Breast epithelium (tissue), 4 donors: ENCODE measurements at regions not wholly inside any gene's neighbourhood (a gene's known extent, or its start where the extent isn't known, plus 50 kb on each side); places are given as distances from the start of the nearest gene placed in this dataset.
A peak's percentile ranks its signal among the peaks of the same experiment; 100 is the strongest.

Source experiments
- DNase-seq, 2 donors: peaks; one replicate each; pipeline ENCODE4 v3.0.0-alpha.2; 2019; ENCODE audit warnings: low spot score in 2 of 2
- H3K27ac ChIP-seq, 2 donors: fragments of 200-600 bp; sonication (generic) in 1 of 2; one replicate each; pipeline ENCODE4 v1.5.1; 2016 to 2019; ENCODE audit warnings: mild to moderate bottlenecking in 1 of 2
- H3K27me3 ChIP-seq, 2 donors: fragments of 200-600 bp; sonication (generic) in 1 of 2; one replicate each; pipeline versions ENCODE4 v1.5.1 to v1.6.0; 2017 to 2019; ENCODE audit warnings: control low read depth in 1 of 2, mild to moderate bottlenecking in 1 of 2
- H3K36me3 ChIP-seq: fragments of 200-600 bp; one replicate; pipeline ENCODE4 v1.5.1; 2019
- H3K4me1 ChIP-seq, 2 donors: fragments of 200-600 bp; sonication (generic); one replicate each; pipeline ENCODE4 v1.5.1; 2016 to 2019; ENCODE audit warnings: control low read depth in 1 of 2
- H3K4me3 ChIP-seq, 3 donors: fragments of 200-600 bp; sonication (generic); 1 replicate in 2 of 3; 2 replicates in 1 of 3; pipeline ENCODE4 v1.5.1; 2016 to 2019; ENCODE audit warnings: mild to moderate bottlenecking in 3 of 3, moderate library complexity in 2 of 3
- H3K9me3 ChIP-seq, 2 donors: fragments of 200-600 bp; sonication (generic) in 1 of 2; one replicate each; pipeline ENCODE4 v1.5.1; 2016 to 2019; ENCODE audit warnings: control low read depth in 1 of 2
- CTCF ChIP-seq, 3 donors: fragments of 450-650 bp; IDR thresholded peaks; one replicate each; pipeline ENCODE4 v1.5.1; 2016 to 2017; ENCODE audit warnings: antibody characterized with exemption in 3 of 3, mild to moderate bottlenecking in 3 of 3, moderate library complexity in 3 of 3
- POLR2A ChIP-seq: fragments of 450-650 bp; IDR thresholded peaks from one replicate; pipeline ENCODE4 v1.6.1; 2016; ENCODE audit warnings: antibody characterized with exemption, mild to moderate bottlenecking, moderate library complexity
- POLR2AphosphoS5 ChIP-seq, 3 donors: sonication (generic); formaldehyde crosslinking; IDR thresholded peaks; one replicate each; pipeline ENCODE4 v1.6.1; 2017; ENCODE audit warnings: antibody characterized with exemption in 3 of 3
- intact Hi-C: fragments of 100-400 bp; cut with DNase I; formaldehyde crosslinking; loops from one replicate; pipeline ENCODE4 v1.15.1; 2023; ENCODE audit warnings: low total_unique reads

DNA sequence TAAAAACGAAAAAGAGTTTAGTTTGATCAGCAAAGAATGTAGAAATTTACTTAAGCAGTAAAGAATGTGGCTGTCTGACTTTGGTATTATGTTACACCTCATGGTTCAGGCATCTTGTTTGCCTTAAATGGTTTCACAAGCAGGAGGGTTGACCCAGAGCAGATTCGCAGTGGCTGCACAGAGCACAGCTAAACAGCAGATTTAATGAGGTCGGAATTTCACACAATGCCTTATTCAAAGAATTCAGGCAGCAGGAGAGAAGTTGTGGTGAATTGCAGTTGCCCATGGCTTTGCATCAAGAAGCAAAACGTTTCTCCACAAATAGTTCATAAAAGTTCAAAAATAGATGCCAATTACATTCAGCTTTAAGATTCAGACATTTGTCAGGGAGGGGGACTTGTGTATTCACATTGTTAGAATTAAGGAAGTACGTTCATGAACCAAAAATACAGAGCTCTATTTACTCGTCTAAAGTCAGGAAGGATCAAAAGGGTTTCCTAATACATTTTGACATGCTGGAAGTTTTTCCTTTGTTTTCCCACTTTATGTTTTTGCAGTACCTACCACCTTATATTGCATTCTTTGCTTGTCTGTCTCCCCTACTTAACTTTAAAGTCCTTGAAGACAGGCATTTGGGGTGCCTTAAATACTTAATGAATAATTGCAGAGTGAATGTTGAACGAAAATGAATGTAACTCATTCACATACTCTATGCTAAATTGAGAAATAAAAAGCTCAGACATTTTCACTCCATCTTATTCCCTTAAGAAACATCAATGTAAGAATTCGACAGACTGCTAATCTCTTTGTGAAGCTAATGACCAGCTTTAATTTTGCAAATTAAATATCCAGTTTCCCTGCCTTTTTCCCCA lies 1163.6 kb upstream of the CITED2 start:
- DNase-seq: peak in 1 of 2 donors; percentile 70
- Histone ChIP-seq H3K27me3 (no peaks in the 10 kb centered on the region), H3K4me1 (no peaks in the 10 kb centered on the region), H3K27ac (peak overlapping the region; percentile 73 to 76), H3K36me3 (no peaks in the 10 kb centered on the region), H3K9me3 (peaks cover 0 to 8% of the 10 kb centered on the region in 2 donors), H3K4me3 (peak overlapping the region in 2 of 3 donors; percentile 2 to 43)
- TF ChIP-seq POLR2AphosphoS5 (IDR thresholded peaks at IDR 0.05) (no peak), CTCF (IDR thresholded peaks at IDR 0.05) (no peak)
- intact Hi-C loops: no loop called here

DNA sequence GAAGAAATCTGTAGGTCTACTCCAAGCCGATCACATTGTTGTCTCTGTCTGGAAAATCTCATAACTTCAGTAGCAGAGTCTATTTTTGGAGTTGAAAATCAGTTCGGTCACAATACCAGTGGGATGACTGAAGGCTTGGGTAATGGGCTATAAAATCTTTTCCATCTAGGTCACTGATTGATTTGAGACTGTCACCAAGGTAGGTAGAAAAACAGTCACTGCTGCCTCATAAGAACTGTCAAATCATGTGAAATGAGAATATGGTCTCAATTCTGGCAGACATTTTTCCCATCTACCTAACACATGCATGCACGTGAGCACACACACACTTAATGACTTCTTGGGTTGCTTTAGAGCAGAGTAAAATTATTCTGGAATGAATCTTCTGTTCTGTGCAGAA lies 1162.8 kb upstream of the CITED2 start:
- no peak for TF ChIP-seq POLR2AphosphoS5 (IDR thresholded peaks at IDR 0.05)
- TF ChIP-seq POLR2A: no peak
- no peak for TF ChIP-seq CTCF (IDR thresholded peaks at IDR 0.05)

DNA sequence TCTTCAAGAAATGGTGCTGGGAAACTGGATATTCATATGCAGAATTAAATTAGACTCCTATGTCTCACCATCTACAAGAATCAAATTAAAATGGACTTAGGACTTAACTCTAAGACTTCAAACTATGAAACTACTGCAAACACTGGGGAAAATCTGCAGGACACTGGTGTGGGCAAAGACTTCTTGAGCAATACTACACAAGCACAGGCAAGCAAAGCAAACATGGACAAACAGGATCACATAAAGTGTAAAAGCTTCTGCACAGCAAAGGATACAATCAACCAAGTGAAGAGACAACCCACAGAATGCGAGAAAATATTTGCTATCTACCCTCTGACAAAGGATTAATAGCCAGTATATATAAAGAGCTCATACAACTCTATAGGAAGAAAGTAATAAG lies 1161.1 kb upstream of the CITED2 start:
- no peaks in the 10 kb centered on the region for H3K36me3 ChIP-seq
- H3K9me3 ChIP-seq: peaks cover 0 to 8% of the 10 kb centered on the region in 2 donors
- H3K27ac ChIP-seq: no peak overlapping the region
- no peak for TF ChIP-seq POLR2A
- TF ChIP-seq POLR2AphosphoS5 (IDR thresholded peaks at IDR 0.05): no peak
- intact Hi-C loops: no loop called here
- no peaks in the 10 kb centered on the region for H3K27me3 ChIP-seq
- H3K4me1 ChIP-seq: no peaks in the 10 kb centered on the region
- H3K4me3 ChIP-seq: no peak overlapping the region
- DNase-seq: no peak

More for the DNA sequence above, 1162.8 kb upstream of the CITED2 start:
- no peaks in the 10 kb centered on the region for H3K27me3 ChIP-seq
- H3K27ac ChIP-seq: peak overlapping the region; percentile 73 to 76
- DNase-seq: no peak
- no peaks in the 10 kb centered on the region for H3K4me1 ChIP-seq
- no peak overlapping the region for H3K4me3 ChIP-seq
- no peaks in the 10 kb centered on the region for H3K36me3 ChIP-seq
- intact Hi-C loops: no loop called here
- peaks cover 0 to 8% of the 10 kb centered on the region in 2 donors for H3K9me3 ChIP-seq

GRCh38 chr6:140533526-140533925 lies 1159.1 kb upstream of the CITED2 start:
- no peak overlapping the region for H3K4me3 ChIP-seq
- no peak overlapping the region for H3K27ac ChIP-seq
- intact Hi-C loops: no loop called here
- no peaks in the 10 kb centered on the region for H3K36me3 ChIP-seq
- no peaks in the 10 kb centered on the region for H3K4me1 ChIP-seq
- H3K27me3 ChIP-seq: no peaks in the 10 kb centered on the region
- no peak for DNase-seq
- peaks cover 0 to 8% of the 10 kb centered on the region in 2 donors for H3K9me3 ChIP-seq
- no peak for TF ChIP-seq POLR2AphosphoS5 (IDR thresholded peaks at IDR 0.05)
- TF ChIP-seq CTCF (IDR thresholded peaks at IDR 0.05): no peak
- TF ChIP-seq POLR2A: no peak

GRCh38 chr6:140504776-140505175 lies 1130.3 kb upstream of the CITED2 start:
- Histone ChIP-seq H3K4me3 (no peak overlapping the region), H3K27me3 (no peaks in the 10 kb centered on the region), H3K9me3 (no peaks in the 10 kb centered on the region), H3K4me1 (no peaks in the 10 kb centered on the region), H3K36me3 (no peaks in the 10 kb centered on the region), H3K27ac (no peak overlapping the region)
- intact Hi-C loops: no loop called here
- TF ChIP-seq POLR2A: no peak
- no peak for TF ChIP-seq POLR2AphosphoS5 (IDR thresholded peaks at IDR 0.05)
- TF ChIP-seq CTCF (IDR thresholded peaks at IDR 0.05): no peak
- DNase-seq: no peak
